Neural cell (in vitro differentiated cells): ENCODE measurements at regions not wholly inside any gene's neighbourhood (a gene's known extent, or its start where the extent isn't known, plus 50 kb on each side); places are given as distances from the start of the nearest gene placed in this dataset.

ENCODE experiments used
- CTCF ChIP-seq: fragments of 450-650 bp; IDR thresholded peaks from 2 replicates; pipeline ENCODE4 v1.5.1; 2014; ENCODE audit warnings: antibody characterized with exemption, mild to moderate bottlenecking, moderate library complexity; ENCODE audit not compliant: poor library complexity, severe bottlenecking
- EZH2 ChIP-seq: fragments of 200-600, 300-800 bp; shearing (Covaris generic), sonication (generic); IDR thresholded peaks from 2 replicates; pipeline ENCODE4 v1.6.1; 2014; ENCODE audit warnings: antibody characterized with exemption, low read length, borderline replicate concordance, mild to moderate bottlenecking; ENCODE audit not compliant: insufficient read depth, poor library complexity, severe bottlenecking
- MXI1 ChIP-seq: fragments of 450-650 bp; conservative IDR thresholded peaks from 2 replicates; pipeline ENCODE4 v1.6.1; 2014; ENCODE audit warnings: antibody characterized with exemption, mild to moderate bottlenecking; ENCODE audit not compliant: poor library complexity, severe bottlenecking

DNA sequence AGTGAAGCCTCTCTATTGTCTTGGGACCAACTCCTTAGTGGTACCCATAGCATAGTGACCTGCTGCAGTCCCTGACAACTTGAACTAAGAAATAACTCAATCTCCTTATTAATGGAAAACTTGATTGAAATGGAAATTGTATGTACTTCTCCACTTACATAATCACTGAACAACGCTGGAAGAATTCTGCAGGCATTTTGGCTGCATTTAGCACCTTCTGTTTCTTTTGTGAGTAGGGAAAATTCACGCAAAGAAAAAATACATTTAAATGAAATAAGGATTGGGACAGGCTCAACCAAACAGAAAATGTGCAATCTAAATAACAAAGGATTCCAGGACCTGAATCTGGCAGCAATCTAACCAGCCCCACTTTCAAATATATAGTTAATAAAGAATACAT, 126.9 kb upstream of the GHITM start:
- TF ChIP-seq MXI1: no peak
- TF ChIP-seq CTCF: no peak
- no peak for TF ChIP-seq EZH2
